H9 (cell line): ENCODE measurements at regions not wholly inside any gene's neighbourhood (a gene's known extent, or its start where the extent isn't known, plus 50 kb on each side); places are given as distances from the start of the nearest gene placed in this dataset.

Experiments used
- DNase-seq: peaks from one replicate; pipeline ENCODE4 v3.0.0-alpha.2; 2017
- H2AFZ ChIP-seq: one replicate; pipeline ENCODE4 v1.6.1; 2013; ENCODE audit warnings: mild to moderate bottlenecking, low read length, control low read depth, moderate library complexity
- H2AK5ac ChIP-seq: 2 replicates; pipeline ENCODE4 v1.6.1; 2013; ENCODE audit warnings: low read length, control low read depth, mixed read lengths; ENCODE audit not compliant: insufficient read length
- H2BK120ac ChIP-seq: one replicate; pipeline ENCODE4 v1.6.1; 2013; ENCODE audit warnings: low read depth, mild to moderate bottlenecking, low read length, control low read depth, inconsistent platforms; ENCODE audit not compliant: poor library complexity, severe bottlenecking
- H2BK12ac ChIP-seq: 2 replicates; pipeline ENCODE4 v1.6.1; 2013; ENCODE audit warnings: low read length, control low read depth, mixed read lengths, low read depth; ENCODE audit not compliant: insufficient read length
- H2BK15ac ChIP-seq: 2 replicates; pipeline ENCODE4 v1.6.1; 2013; ENCODE audit warnings: low read depth, low read length, control low read depth
- H2BK20ac ChIP-seq: one replicate; pipeline ENCODE4 v1.6.1; 2013; ENCODE audit warnings: low read depth, mild to moderate bottlenecking, low read length, control low read depth, inconsistent platforms; ENCODE audit not compliant: poor library complexity, severe bottlenecking
- H2BK5ac ChIP-seq: 2 replicates; pipeline ENCODE4 v1.6.1; 2013; ENCODE audit warnings: low read length, control low read depth, mixed read lengths; ENCODE audit not compliant: insufficient read length
- H3K14ac ChIP-seq: 2 replicates; pipeline ENCODE4 v1.6.1; 2013; ENCODE audit warnings: low read length, control low read depth; ENCODE audit not compliant: insufficient read depth
- H3K18ac ChIP-seq: 2 replicates; pipeline ENCODE4 v1.6.1; 2013; ENCODE audit warnings: low read depth, mild to moderate bottlenecking, mixed read lengths, low read length, control low read depth; ENCODE audit not compliant: insufficient read length
- H3K23ac ChIP-seq: 2 replicates; pipeline ENCODE4 v1.6.1; 2013; ENCODE audit warnings: low read length, control low read depth, mixed read lengths, low read depth; ENCODE audit not compliant: insufficient read length
- H3K23me2 ChIP-seq: 2 replicates; pipeline ENCODE4 v1.6.1; 2013; ENCODE audit warnings: low read depth, mild to moderate bottlenecking, mixed read lengths, low read length, control low read depth; ENCODE audit not compliant: insufficient read length, poor library complexity, severe bottlenecking
- H3K27ac ChIP-seq: 2 replicates; pipeline ENCODE4 v1.5.1; 2013; ENCODE audit warnings: low read length, control low read depth, mixed read lengths, low read depth; ENCODE audit not compliant: insufficient read length
- H3K27me3 ChIP-seq: 2 replicates; pipeline ENCODE4 v1.6.1; 2013; ENCODE audit warnings: low read length, control low read depth, inconsistent platforms; ENCODE audit not compliant: insufficient read depth
- H3K4ac ChIP-seq: 2 replicates; pipeline ENCODE4 v1.6.1; 2013; ENCODE audit warnings: low read depth, mild to moderate bottlenecking, control low read depth, inconsistent platforms, low read length, moderate library complexity
- H3K4me1 ChIP-seq: 2 replicates; pipeline ENCODE4 v1.6.1; 2013; ENCODE audit warnings: low read length, control low read depth, inconsistent platforms; ENCODE audit not compliant: insufficient read depth
- H3K4me2 ChIP-seq: 2 replicates; pipeline ENCODE4 v1.6.1; 2013; ENCODE audit warnings: low read length, control low read depth, mixed read lengths; ENCODE audit not compliant: insufficient read length, insufficient read depth
- H3K56ac ChIP-seq: 2 replicates; pipeline ENCODE4 v1.6.1; 2013; ENCODE audit warnings: low read depth, mild to moderate bottlenecking, mixed read lengths, low read length, control low read depth; ENCODE audit not compliant: insufficient read length
- H3K79me1 ChIP-seq: 2 replicates; pipeline ENCODE4 v1.6.1; 2013; ENCODE audit warnings: low read depth, mild to moderate bottlenecking, moderate library complexity, low read length, control low read depth, inconsistent platforms; ENCODE audit not compliant: insufficient read depth, poor library complexity, severe bottlenecking
- H3K79me2 ChIP-seq: 2 replicates; pipeline ENCODE4 v1.6.1; 2013; ENCODE audit warnings: low read length, control low read depth, inconsistent platforms; ENCODE audit not compliant: insufficient read depth
- H3K9ac ChIP-seq: 2 replicates; pipeline ENCODE4 v1.6.1; 2013; ENCODE audit warnings: low read length, control low read depth, mixed read lengths; ENCODE audit not compliant: insufficient read length; ENCODE audit errors: extremely low read depth
- H3K9me3 ChIP-seq: one replicate; pipeline ENCODE4 v1.6.1; 2013; ENCODE audit warnings: low read depth, low read length, inconsistent platforms; ENCODE audit not compliant: control insufficient read depth
- H3T11ph ChIP-seq: one replicate; pipeline ENCODE4 v1.6.1; 2013; ENCODE audit warnings: mild to moderate bottlenecking, low read length, control low read depth, inconsistent platforms
- H4K20me1 ChIP-seq: one replicate; pipeline ENCODE4 v1.6.1; 2013; ENCODE audit not compliant: control insufficient read depth, insufficient read length, insufficient read depth
- H4K5ac ChIP-seq: 2 replicates; pipeline ENCODE4 v1.6.1; 2013; ENCODE audit warnings: low read depth, mild to moderate bottlenecking, mixed read lengths, low read length, control low read depth; ENCODE audit not compliant: insufficient read length
- H4K8ac ChIP-seq: replicated peaks from 2 replicates; pipeline ENCODE4 v1.6.1; 2013; ENCODE audit warnings: low read length, control low read depth, mixed read lengths, low read depth; ENCODE audit not compliant: insufficient read length
- H4K91ac ChIP-seq: 2 replicates; pipeline ENCODE4 v1.6.1; 2013; ENCODE audit warnings: low read depth, mild to moderate bottlenecking, moderate library complexity, mixed read lengths, low read length, control low read depth; ENCODE audit not compliant: insufficient read length
- H3K27ac Mint-ChIP-seq, 3 experiments: 2 replicates in 2 of 3; 3 replicates in 1 of 3; pipeline ENCODE4 v1.8.0; 2020 to 2021; ENCODE audit warnings: mixed read lengths in 3 of 3, mild to moderate bottlenecking in 1 of 3, moderate library complexity in 1 of 3
- H3K27me3 Mint-ChIP-seq: 2 replicates; pipeline ENCODE4 v1.8.0; 2021; ENCODE audit warnings: low read depth, mild to moderate bottlenecking, moderate library complexity, mixed read lengths
- H3K36me3 Mint-ChIP-seq, 3 experiments: 2 replicates in 2 of 3; 3 replicates in 1 of 3; pipeline ENCODE4 v1.8.0; 2020 to 2021; ENCODE audit warnings: low read depth in 3 of 3, mixed read lengths in 3 of 3; ENCODE audit not compliant: insufficient read depth in 1 of 3
- H3K4me1 Mint-ChIP-seq, 2 experiments: 2 replicates each; pipeline ENCODE4 v1.8.0; 2020; ENCODE audit warnings: mixed read lengths in 2 of 2
- H3K4me3 Mint-ChIP-seq, 2 experiments: 2 replicates in 1 of 2; 3 replicates in 1 of 2; pipeline ENCODE4 v1.8.0; 2020 to 2021; ENCODE audit warnings: mild to moderate bottlenecking in 2 of 2, mixed read lengths in 2 of 2, moderate library complexity in 1 of 2
- H3K9me3 Mint-ChIP-seq, 2 experiments: 2 replicates in 1 of 2; 3 replicates in 1 of 2; pipeline ENCODE4 v1.8.0; 2020; ENCODE audit warnings: mild to moderate bottlenecking in 2 of 2, mixed read lengths in 2 of 2, moderate library complexity in 1 of 2
- WGBS: extraction: QIAGEN DNeasy Blood & Tissue Kit; methylation state at CpG from one replicate; pipeline ENCODE4 v1.1.7; 2013; ENCODE audit warnings: missing lambda C conversion rate, low lambda C conversion rate, mixed read lengths; ENCODE audit not compliant: insufficient read length; ENCODE audit errors: extremely low coverage; 5-methylcytosine and 5-hydroxymethylcytosine counted together
- TF ChIP-seq, protein P1 (sequence below): fragments of 200-600 bp; sonication (generic); conservative IDR thresholded peaks from 3 replicates; pipeline ENCODE4 v1.8.0; 2021; ENCODE audit warnings: antibody characterized with exemption, mild to moderate bottlenecking

GRCh38 chr12:13734584-13735152 is 246.7 kb downstream of the GRIN2B start:
- Histone ChIP-seq H2BK15ac (no peak overlapping the region), H3K27ac (no peak overlapping the region), H3K4me1 (no peaks in the 10 kb centered on the region), H3K4me2 (no peak overlapping the region), H2BK5ac (no peak overlapping the region), H3T11ph (no peak overlapping the region), H2BK120ac (no peak overlapping the region), H4K20me1 (no peaks in the 10 kb centered on the region), H4K5ac (no peak overlapping the region), H2BK12ac (no peak overlapping the region), H3K14ac (no peak overlapping the region), H3K18ac (no peak overlapping the region), H3K4ac (no peak overlapping the region), H4K91ac (no peak overlapping the region), H3K9me3 (no peaks in the 10 kb centered on the region), H2BK20ac (no peak overlapping the region), H3K27me3 (peaks cover 4% of the 10 kb centered on the region; the same call in 1 of the 2 replicates), H3K23me2 (no peaks in the 10 kb centered on the region), H3K79me2 (no peaks in the 10 kb centered on the region), H3K9ac (no peak overlapping the region), H2AK5ac (no peak overlapping the region), H3K79me1 (no peaks in the 10 kb centered on the region), H4K8ac (no peak overlapping the region), H3K56ac (no peak overlapping the region), H2AFZ (no peak overlapping the region), H3K23ac (no peak overlapping the region)
- WGBS: no CpG with 5 or more reads among the region's 2 CpGs
- Mint-ChIP-seq H3K36me3 (no peaks in the 10 kb centered on the region; a peak in 1 of 7 replicates), H3K9me3 (no peaks in the 10 kb centered on the region), H3K4me1 (peaks cover 10 to 15% of the 10 kb centered on the region in 2 experiments), H3K27ac (no peak overlapping the region), H3K4me3 (no peak overlapping the region), H3K27me3 (peaks cover 72% of the 10 kb centered on the region)
- TF ChIP-seq, protein P1, sequence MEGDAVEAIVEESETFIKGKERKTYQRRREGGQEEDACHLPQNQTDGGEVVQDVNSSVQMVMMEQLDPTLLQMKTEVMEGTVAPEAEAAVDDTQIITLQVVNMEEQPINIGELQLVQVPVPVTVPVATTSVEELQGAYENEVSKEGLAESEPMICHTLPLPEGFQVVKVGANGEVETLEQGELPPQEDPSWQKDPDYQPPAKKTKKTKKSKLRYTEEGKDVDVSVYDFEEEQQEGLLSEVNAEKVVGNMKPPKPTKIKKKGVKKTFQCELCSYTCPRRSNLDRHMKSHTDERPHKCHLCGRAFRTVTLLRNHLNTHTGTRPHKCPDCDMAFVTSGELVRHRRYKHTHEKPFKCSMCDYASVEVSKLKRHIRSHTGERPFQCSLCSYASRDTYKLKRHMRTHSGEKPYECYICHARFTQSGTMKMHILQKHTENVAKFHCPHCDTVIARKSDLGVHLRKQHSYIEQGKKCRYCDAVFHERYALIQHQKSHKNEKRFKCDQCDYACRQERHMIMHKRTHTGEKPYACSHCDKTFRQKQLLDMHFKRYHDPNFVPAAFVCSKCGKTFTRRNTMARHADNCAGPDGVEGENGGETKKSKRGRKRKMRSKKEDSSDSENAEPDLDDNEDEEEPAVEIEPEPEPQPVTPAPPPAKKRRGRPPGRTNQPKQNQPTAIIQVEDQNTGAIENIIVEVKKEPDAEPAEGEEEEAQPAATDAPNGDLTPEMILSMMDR: no peak
- no peak for DNase-seq
